ENCODE measurements at regions not wholly inside any gene's neighbourhood (a gene's known extent, or its start where the extent isn't known, plus 50 kb on each side); places are given as distances from the start of the nearest gene placed in this dataset.

DNA sequence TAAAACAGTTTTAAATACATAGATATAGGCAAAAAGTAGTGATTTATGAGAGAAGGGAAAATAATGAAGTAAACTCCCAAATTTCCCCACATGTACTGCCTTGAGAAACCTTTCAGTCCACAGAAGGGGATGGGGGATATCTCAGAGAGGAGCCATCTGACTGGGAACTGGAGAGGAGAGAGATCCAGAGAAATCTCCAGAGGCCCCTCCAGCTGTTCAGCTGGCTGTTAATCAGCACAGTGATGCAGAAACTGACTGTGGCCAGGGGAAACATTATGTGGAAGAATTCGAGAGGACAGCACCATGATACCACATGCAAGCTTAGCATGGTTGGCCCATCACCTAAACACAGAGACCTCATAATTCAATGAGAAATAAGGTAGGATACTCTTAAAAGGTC, 1165.9 kb upstream of the TMEM132C start:
- no peak for DNase-seq (ENCODE audit: low read depth in 1 of 2, low spot score in 1 of 2)
- H3K4me3 ChIP-seq (replicated peaks; ENCODE audit: insufficient read depth, low read length) = no peak overlapping the region
- H3K27me3 ChIP-seq (ENCODE audit: insufficient read depth, poor library complexity, severe bottlenecking) = no peaks in the 10 kb centered on the region
- TF ChIP-seq SPI1 (IDR thresholded peaks at IDR 0.05; ENCODE audit: borderline replicate concordance, low read depth) = no peak
- TF ChIP-seq, protein P1, sequence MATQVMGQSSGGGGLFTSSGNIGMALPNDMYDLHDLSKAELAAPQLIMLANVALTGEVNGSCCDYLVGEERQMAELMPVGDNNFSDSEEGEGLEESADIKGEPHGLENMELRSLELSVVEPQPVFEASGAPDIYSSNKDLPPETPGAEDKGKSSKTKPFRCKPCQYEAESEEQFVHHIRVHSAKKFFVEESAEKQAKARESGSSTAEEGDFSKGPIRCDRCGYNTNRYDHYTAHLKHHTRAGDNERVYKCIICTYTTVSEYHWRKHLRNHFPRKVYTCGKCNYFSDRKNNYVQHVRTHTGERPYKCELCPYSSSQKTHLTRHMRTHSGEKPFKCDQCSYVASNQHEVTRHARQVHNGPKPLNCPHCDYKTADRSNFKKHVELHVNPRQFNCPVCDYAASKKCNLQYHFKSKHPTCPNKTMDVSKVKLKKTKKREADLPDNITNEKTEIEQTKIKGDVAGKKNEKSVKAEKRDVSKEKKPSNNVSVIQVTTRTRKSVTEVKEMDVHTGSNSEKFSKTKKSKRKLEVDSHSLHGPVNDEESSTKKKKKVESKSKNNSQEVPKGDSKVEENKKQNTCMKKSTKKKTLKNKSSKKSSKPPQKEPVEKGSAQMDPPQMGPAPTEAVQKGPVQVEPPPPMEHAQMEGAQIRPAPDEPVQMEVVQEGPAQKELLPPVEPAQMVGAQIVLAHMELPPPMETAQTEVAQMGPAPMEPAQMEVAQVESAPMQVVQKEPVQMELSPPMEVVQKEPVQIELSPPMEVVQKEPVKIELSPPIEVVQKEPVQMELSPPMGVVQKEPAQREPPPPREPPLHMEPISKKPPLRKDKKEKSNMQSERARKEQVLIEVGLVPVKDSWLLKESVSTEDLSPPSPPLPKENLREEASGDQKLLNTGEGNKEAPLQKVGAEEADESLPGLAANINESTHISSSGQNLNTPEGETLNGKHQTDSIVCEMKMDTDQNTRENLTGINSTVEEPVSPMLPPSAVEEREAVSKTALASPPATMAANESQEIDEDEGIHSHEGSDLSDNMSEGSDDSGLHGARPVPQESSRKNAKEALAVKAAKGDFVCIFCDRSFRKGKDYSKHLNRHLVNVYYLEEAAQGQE (IDR thresholded peaks at IDR 0.05; ENCODE audit: insufficient replicate concordance, low read depth) = no peak
- TF ChIP-seq, protein P2, sequence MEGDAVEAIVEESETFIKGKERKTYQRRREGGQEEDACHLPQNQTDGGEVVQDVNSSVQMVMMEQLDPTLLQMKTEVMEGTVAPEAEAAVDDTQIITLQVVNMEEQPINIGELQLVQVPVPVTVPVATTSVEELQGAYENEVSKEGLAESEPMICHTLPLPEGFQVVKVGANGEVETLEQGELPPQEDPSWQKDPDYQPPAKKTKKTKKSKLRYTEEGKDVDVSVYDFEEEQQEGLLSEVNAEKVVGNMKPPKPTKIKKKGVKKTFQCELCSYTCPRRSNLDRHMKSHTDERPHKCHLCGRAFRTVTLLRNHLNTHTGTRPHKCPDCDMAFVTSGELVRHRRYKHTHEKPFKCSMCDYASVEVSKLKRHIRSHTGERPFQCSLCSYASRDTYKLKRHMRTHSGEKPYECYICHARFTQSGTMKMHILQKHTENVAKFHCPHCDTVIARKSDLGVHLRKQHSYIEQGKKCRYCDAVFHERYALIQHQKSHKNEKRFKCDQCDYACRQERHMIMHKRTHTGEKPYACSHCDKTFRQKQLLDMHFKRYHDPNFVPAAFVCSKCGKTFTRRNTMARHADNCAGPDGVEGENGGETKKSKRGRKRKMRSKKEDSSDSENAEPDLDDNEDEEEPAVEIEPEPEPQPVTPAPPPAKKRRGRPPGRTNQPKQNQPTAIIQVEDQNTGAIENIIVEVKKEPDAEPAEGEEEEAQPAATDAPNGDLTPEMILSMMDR (IDR thresholded peaks at IDR 0.05; ENCODE audit: insufficient read depth, low read length) = no peak
- TF ChIP-seq POLR2AphosphoS5 (IDR thresholded peaks at IDR 0.05; ENCODE audit: low read depth) = no peak
- no peak for TF ChIP-seq GABPA (IDR thresholded peaks at IDR 0.05; ENCODE audit: low read depth)
- H3K27ac ChIP-seq (replicated peaks) = no peak overlapping the region

DNA sequence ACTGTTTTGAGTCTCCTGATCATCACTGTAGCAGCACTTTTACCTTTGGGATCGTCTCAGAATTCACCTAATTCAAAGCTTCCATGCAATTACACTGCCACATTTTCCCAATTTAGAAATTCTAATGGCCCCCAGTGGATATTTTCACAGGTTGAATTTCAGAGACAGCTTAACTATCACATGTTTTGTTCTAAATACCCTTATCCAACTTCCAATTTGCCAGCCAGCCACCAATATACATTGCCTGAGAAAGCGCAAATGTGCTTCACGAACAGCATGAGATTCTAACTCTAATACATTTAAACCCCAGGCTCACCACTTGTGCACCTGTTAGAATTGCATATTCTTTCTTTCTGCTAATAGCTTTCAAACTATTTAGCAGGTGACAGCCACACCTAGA, 1160.9 kb upstream of the TMEM132C start:
- no peak overlapping the region for H3K27ac ChIP-seq (replicated peaks)
- no peaks in the 10 kb centered on the region for H3K27me3 ChIP-seq (ENCODE audit: insufficient read depth, poor library complexity, severe bottlenecking)
- no peak for DNase-seq (ENCODE audit: low read depth in 1 of 2, low spot score in 1 of 2)
- TF ChIP-seq GABPA (IDR thresholded peaks at IDR 0.05; ENCODE audit: low read depth) (no peak), SPI1 (IDR thresholded peaks at IDR 0.05; ENCODE audit: borderline replicate concordance, low read depth) (no peak)
- TF ChIP-seq, protein P2 (IDR thresholded peaks at IDR 0.05; ENCODE audit: insufficient read depth, low read length) = no peak
- TF ChIP-seq, protein P1 (IDR thresholded peaks at IDR 0.05; ENCODE audit: insufficient replicate concordance, low read depth) = no peak
- H3K4me3 ChIP-seq (replicated peaks; ENCODE audit: insufficient read depth, low read length) = no peak overlapping the region

DNA sequence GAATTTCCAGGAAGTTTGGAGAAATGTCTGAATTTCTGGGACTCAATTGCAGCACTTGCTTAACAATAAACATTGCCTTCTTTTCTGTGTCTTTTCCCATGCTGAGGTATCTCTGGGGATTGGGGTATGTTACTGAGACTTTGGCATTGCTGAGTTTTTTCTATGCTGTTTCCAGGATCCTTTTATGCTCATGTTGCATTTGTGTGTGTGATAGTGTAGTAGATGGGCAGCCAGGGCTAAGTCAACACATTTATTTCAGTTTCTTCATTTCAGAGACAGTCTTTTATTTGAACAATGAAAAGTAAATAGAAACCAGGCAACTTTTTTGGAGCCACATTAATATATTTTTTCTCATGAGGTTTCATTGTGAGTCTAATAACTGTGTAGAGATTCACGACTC, 1160.3 kb upstream of the TMEM132C start:
- no peak for DNase-seq (ENCODE audit: low read depth in 1 of 2, low spot score in 1 of 2)

More for the DNA sequence above, 1160.3 kb upstream of the TMEM132C start:
- TF ChIP-seq POLR2AphosphoS5 (IDR thresholded peaks at IDR 0.05; ENCODE audit: low read depth) (no peak), SPI1 (IDR thresholded peaks at IDR 0.05; ENCODE audit: borderline replicate concordance, low read depth) (no peak), GABPA (IDR thresholded peaks at IDR 0.05; ENCODE audit: low read depth) (no peak)
- TF ChIP-seq, protein P1 (IDR thresholded peaks at IDR 0.05; ENCODE audit: insufficient replicate concordance, low read depth) = no peak
- TF ChIP-seq, protein P2 (IDR thresholded peaks at IDR 0.05; ENCODE audit: insufficient read depth, low read length) = no peak
- Histone ChIP-seq H3K27ac (replicated peaks) (no peak overlapping the region), H3K4me3 (replicated peaks; ENCODE audit: insufficient read depth, low read length) (no peak overlapping the region), H3K27me3 (ENCODE audit: insufficient read depth, poor library complexity, severe bottlenecking) (no peaks in the 10 kb centered on the region)

Measured in HL-60 (cell line).